A673 (cell line): ENCODE measurements at regions not wholly inside any gene's neighbourhood (a gene's known extent, or its start where the extent isn't known, plus 50 kb on each side); places are given as distances from the start of the nearest gene placed in this dataset.

Experiments
- CTCF ChIP-seq: fragments of 300-800, 200-600 bp; sonication (generic); conservative IDR thresholded peaks from 2 replicates; pipeline ENCODE4 v1.5.1; 2017; ENCODE audit warnings: low read depth, mild to moderate bottlenecking, antibody characterized with exemption, low read length, moderate library complexity, mixed read lengths
- EZH2 ChIP-seq: fragments of 200-600 bp; sonication (generic); IDR thresholded peaks from 2 replicates; pipeline ENCODE4 v1.6.1; 2017; ENCODE audit warnings: borderline replicate concordance, low read depth, mild to moderate bottlenecking, mixed read lengths, antibody characterized with exemption, low read length; ENCODE audit not compliant: poor library complexity, severe bottlenecking

- no peak for TF ChIP-seq CTCF
- TF ChIP-seq EZH2 = no peak
These were observed 164.1 kb upstream of the CDKN3 start for GRCh38 chr14:54232735-54233134.
